HFFc6 (cell line): ENCODE measurements at regions not wholly inside any gene's neighbourhood (a gene's known extent, or its start where the extent isn't known, plus 50 kb on each side); places are given as distances from the start of the nearest gene placed in this dataset.
"Not testable (repeated sequence)": the region's sequence is repeated elsewhere in the genome, so short reads cannot be mapped to it uniquely, and the experiment has no call there.

ENCODE experiments used
- DNase-seq: peaks from one replicate; pipeline ENCODE4 v3.0.0-alpha.2; 2018
- H3K27ac Mint-ChIP-seq: 2 replicates; pipeline ENCODE4 v1.8.0; 2020; ENCODE audit warnings: mild to moderate bottlenecking, mixed read lengths
- H3K27me3 Mint-ChIP-seq: 2 replicates; pipeline ENCODE4 v1.8.0; 2021; ENCODE audit warnings: mild to moderate bottlenecking, moderate library complexity, mixed read lengths; ENCODE audit not compliant: insufficient read depth
- H3K36me3 Mint-ChIP-seq: 2 replicates; pipeline ENCODE4 v1.8.0; 2021; ENCODE audit warnings: low read depth, mixed read lengths
- H3K4me1 Mint-ChIP-seq: 2 replicates; pipeline ENCODE4 v1.8.0; 2020; ENCODE audit warnings: low read depth, mixed read lengths
- H3K4me3 Mint-ChIP-seq: 2 replicates; pipeline ENCODE4 v1.8.0; 2020; ENCODE audit warnings: mild to moderate bottlenecking, moderate library complexity, mixed read lengths
- H3K9me3 Mint-ChIP-seq: 2 replicates; pipeline ENCODE4 v1.8.0; 2020; ENCODE audit warnings: mild to moderate bottlenecking, mixed read lengths
- TF ChIP-seq, protein P1 (sequence below): fragments of 200-600 bp; sonication (generic); IDR thresholded peaks from 2 replicates; pipeline ENCODE4 v1.5.0; 2021; ENCODE audit warnings: antibody characterized with exemption, mild to moderate bottlenecking

DNA sequence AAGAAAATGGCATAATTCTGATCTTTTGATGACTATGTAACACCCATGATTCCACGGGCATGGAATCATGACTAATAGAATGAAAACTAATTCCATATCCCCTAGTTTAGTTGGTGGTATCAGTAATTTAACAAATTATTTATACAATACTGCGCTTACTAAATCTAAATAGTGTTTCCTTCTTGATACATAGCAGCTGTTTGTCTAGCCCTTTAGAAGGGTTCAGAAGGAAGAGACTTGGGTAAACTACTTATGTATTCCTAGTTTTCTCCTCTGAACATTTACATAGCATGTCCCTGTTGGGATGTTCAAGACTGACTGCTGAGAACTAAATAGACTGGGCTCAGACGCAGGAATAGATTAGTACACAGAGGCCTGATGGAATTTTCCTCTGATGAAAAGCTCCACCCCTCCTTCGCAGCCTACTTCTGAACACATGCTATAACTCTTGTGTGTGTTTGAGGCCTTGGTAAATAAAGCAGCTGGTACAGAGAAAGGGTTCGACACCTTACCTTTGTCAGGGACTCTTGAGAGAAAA, 330.6 kb upstream of the LMCD1 start:
- H3K9me3 Mint-ChIP-seq = peaks cover 11% of the 10 kb centered on the region
- no peak for DNase-seq
- H3K27me3 Mint-ChIP-seq = peaks cover 4% of the 10 kb centered on the region; the same call in 1 of the 2 replicates
- peaks cover 4% of the 10 kb centered on the region; the same call in 1 of the 2 replicates for H3K36me3 Mint-ChIP-seq
- no peak overlapping the region for H3K4me3 Mint-ChIP-seq
- TF ChIP-seq, protein P1, sequence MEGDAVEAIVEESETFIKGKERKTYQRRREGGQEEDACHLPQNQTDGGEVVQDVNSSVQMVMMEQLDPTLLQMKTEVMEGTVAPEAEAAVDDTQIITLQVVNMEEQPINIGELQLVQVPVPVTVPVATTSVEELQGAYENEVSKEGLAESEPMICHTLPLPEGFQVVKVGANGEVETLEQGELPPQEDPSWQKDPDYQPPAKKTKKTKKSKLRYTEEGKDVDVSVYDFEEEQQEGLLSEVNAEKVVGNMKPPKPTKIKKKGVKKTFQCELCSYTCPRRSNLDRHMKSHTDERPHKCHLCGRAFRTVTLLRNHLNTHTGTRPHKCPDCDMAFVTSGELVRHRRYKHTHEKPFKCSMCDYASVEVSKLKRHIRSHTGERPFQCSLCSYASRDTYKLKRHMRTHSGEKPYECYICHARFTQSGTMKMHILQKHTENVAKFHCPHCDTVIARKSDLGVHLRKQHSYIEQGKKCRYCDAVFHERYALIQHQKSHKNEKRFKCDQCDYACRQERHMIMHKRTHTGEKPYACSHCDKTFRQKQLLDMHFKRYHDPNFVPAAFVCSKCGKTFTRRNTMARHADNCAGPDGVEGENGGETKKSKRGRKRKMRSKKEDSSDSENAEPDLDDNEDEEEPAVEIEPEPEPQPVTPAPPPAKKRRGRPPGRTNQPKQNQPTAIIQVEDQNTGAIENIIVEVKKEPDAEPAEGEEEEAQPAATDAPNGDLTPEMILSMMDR = no peak
- H3K4me1 Mint-ChIP-seq = no peaks in the 10 kb centered on the region
- H3K27ac Mint-ChIP-seq = no peak overlapping the region

DNA sequence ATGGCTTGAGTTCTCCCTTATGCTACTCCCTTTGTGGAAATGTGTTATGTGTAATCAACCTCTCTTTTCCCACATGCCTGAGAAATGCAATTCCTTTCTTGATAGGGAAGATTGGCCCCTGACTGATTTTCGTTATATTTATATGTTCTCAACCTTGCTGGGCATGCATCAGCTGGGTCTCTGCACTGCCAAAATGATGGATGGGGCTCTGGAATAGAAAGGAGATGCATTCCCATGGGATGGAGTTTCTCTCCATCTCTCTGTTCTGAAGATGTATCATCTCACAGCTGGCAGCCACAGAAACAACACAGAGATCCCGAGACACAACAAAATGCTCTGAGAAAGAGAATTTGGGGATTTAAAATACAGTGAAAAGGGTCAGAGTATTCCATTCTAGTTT, 327.7 kb upstream of the LMCD1 start:
- Mint-ChIP-seq H3K4me1 (no peaks in the 10 kb centered on the region), H3K9me3 (peaks cover 27% of the 10 kb centered on the region), H3K27me3 (peaks cover 4% of the 10 kb centered on the region; the same call in 1 of the 2 replicates)

DNA sequence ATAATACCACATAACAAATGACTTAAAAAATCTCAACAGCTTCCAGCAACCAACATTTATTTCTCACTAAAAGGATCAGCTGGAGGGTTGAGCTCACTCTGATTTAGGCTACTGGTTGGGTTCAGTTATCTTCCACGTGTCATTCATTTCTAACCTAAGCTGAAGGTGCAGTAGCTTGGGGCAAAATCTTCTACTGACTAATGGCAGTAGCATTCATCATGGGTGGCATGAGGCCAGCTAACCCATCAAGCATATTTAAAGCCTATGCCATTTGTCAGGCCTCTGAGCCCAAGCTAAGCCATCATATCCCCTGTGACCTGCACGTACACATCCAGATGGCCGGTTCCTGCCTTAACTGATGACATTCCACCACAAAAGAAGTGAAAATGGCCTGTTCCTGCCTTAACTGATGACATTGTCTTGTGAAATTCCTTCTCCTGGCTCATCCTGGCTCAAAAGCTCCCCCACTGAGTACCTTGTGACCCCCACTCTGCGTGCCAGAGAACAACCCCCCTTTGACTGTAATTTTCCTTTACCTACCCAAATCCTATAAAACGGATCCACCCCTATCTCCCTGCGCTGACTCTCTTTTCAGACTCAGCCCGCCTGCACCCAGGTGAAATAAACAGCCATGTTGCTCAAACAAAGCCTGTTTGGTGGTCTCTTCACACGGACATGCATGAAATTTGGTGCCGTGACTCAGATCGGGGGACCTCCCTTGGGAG, 324.7 kb upstream of the LMCD1 start:
- not testable (repeated sequence) for H3K27me3 Mint-ChIP-seq, H3K4me3 Mint-ChIP-seq, H3K4me1 Mint-ChIP-seq, H3K36me3 Mint-ChIP-seq, H3K27ac Mint-ChIP-seq, DNase-seq
- peaks cover 24% of the 10 kb centered on the region for H3K9me3 Mint-ChIP-seq

More for the DNA sequence above, 327.7 kb upstream of the LMCD1 start:
- TF ChIP-seq, protein P1 = no peak
- no peak overlapping the region for H3K4me3 Mint-ChIP-seq
- no peak for DNase-seq
- H3K36me3 Mint-ChIP-seq = peaks cover 4% of the 10 kb centered on the region; the same call in 1 of the 2 replicates
- H3K27ac Mint-ChIP-seq = no peak overlapping the region

DNA sequence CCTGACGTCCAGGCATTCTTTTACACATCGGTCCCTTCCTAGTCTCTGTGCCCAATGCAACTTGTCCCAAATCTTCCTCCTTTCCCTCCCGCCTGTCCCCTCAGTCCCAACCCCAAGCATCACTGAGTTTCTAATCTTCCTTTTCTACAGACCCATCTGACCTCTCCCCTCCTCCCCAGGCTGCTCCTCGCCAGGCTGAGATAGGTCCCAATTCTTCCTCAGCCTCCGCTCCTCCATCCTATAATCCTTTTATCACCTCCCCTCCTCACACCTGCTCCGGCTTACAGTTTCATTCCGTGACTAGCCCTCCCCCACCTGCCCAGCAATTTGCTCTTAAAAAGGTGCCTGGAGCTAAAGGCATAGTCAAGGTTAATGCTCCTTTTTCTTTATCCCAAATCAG, 323.1 kb upstream of the LMCD1 start:
- not testable (repeated sequence) for H3K27ac Mint-ChIP-seq, H3K36me3 Mint-ChIP-seq, H3K27me3 Mint-ChIP-seq, DNase-seq, H3K4me1 Mint-ChIP-seq, H3K4me3 Mint-ChIP-seq
- H3K9me3 Mint-ChIP-seq = peaks cover 25% of the 10 kb centered on the region

DNA sequence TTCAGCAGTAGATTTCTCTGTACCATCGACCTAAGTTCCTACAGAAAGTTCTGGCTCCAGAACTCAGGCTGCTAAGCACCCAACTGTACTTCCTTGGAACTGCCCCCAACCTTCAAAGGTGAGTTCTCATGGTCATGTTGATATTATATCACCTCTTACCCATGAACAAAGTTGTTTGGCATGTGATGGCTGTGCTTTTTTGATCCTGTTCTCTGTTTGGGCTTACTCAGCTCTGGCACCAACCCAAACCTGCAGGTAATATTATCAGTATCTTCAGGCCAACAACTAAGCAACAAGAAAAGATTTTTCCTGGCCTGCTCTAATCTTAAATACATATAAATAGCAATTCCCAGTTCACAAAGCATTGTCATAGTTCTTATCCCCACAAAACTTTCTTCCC, 318.7 kb upstream of the LMCD1 start:
- Mint-ChIP-seq H3K9me3 (peaks cover 33% of the 10 kb centered on the region), H3K36me3 (no peaks in the 10 kb centered on the region), H3K27me3 (peaks cover 2% of the 10 kb centered on the region; the same call in 1 of the 2 replicates), H3K4me1 (no peaks in the 10 kb centered on the region), H3K27ac (no peak overlapping the region), H3K4me3 (no peak overlapping the region)
- DNase-seq = no peak
- TF ChIP-seq, protein P1 = no peak

DNA sequence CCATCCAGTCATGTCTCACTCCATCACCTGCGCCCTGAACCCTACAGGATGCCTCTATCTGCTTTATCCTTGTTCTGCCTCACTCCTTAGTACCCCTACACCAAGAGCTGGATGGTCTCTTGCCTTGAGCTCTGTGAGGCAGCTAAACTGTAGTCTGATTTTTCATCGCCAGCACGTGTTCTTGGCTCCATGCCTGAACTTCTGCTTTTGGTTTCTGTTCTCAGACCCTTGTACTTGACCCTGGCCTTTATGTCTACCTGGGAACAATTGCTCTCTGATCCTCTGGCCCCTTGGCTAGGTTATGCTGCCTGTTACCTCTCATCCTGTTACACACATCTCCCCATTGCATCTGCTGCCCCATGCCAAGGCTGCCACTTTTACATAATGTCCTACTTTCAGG, 318.0 kb upstream of the LMCD1 start:
- Mint-ChIP-seq H3K4me3 (no peak overlapping the region), H3K27me3 (peaks cover 2% of the 10 kb centered on the region; the same call in 1 of the 2 replicates), H3K4me1 (no peaks in the 10 kb centered on the region), H3K27ac (no peak overlapping the region), H3K9me3 (peaks cover 26% of the 10 kb centered on the region), H3K36me3 (no peaks in the 10 kb centered on the region)
- TF ChIP-seq, protein P1 = no peak
- DNase-seq = no peak
